ENCODE measurements at regions not wholly inside any gene's neighbourhood (a gene's known extent, or its start where the extent isn't known, plus 50 kb on each side); places are given as distances from the start of the nearest gene placed in this dataset.
"Not testable (repeated sequence)": the region's sequence is repeated elsewhere in the genome, so short reads cannot be mapped to it uniquely, and the experiment has no call there.

DNA sequence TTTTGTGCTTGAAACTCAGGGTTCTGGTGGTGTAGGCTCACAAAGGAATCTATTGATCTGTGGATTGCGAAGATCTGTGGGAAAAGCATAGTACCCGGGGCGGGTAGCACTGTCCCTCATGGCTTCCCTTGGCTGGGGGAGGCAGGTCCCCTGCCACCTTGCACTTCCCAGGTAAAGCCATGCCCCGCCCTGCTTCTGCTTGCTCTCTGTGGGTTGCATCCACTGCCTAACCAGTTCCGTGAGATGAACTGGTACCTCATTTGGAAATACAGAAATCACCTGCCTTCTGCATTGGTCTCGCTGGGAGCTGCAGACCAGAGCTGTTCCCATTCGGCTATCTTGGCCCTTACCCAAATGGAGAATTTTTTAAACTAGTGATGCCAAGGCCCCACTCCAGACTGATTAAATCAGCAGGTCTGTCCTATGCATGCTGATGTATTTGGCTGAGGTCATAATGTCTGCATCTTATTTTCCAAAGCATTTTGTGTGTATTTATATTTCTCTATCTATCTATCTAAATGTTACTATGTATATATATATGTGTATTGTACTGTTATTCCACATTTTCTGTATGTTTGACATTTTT, 65.5 kb upstream of the SLC7A14 start:
- no peak for DNase-seq (ENCODE audit: low spot score)

GRCh38 chr3:170650557-170650956, 64.7 kb upstream of the SLC7A14 start:
- DNase-seq (ENCODE audit: low spot score), result not testable (repeated sequence)

GRCh38 chr3:170644711-170645110, 58.8 kb upstream of the SLC7A14 start:
- DNase-seq (ENCODE audit: low spot score), result no peak

DNA sequence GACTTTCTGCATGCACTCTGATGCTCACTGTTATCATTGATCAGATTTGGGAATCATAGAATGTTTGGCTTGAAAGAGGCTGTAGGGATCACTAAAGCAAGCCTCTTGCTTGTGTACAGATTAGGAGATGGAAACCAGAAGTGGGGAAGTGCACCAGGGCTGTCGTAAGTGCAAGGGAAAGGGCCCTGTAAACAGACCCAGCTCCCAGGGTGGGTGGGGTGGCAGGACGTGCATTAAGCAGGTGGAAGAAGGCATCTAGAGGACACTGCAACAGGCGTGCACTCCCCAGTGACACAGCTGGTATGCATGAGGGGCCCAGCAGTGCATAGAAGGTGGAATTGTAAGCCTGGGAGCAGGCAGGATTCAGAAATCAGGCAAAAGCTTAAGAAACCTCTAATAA, 58.0 kb upstream of the SLC7A14 start:
- no peak for DNase-seq (ENCODE audit: low spot score)

GRCh38 chr3:170642882-170643601, 57.2 kb upstream of the SLC7A14 start:
- DNase-seq (ENCODE audit: low spot score), result peak; percentile 95

GRCh38 chr3:170641510-170642236, 55.8 kb upstream of the SLC7A14 start:
- DNase-seq (ENCODE audit: low spot score), result no peak

DNA sequence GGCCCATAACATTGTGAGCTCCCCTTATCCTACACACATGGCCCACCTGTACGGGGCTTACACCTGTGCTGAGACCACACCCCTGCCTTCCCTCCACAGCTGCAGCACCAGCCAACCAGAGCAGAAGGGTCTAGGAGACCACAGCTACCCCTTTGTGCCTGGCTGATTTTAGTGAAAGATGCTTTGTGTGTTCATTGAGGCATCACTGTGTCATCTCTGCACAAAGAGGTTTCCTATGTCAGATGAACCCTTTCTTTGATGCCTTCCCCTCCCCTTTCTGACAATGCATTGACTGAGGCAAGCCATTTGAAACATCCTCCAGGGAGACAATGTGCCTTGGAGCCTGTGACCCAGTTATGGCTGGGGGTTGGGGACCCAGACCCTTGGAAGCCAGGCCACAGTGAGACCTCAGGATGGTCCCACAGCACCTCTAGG, 54.9 kb upstream of the SLC7A14 start:
- peak; percentile 95 for DNase-seq (ENCODE audit: low spot score)

- DNase-seq (ENCODE audit: low spot score), result no peak
Observed at GRCh38 chr3:170638988-170639387, 53.1 kb upstream of the SLC7A14 start.

GRCh38 chr3:170637306-170637705, 51.4 kb upstream of the SLC7A14 start:
- DNase-seq (ENCODE audit: low spot score), result no peak

GRCh38 chr3:170636400-170636973, 50.6 kb upstream of the SLC7A14 start:
- DNase-seq (ENCODE audit: low spot score), result no peak
